IgD-negative memory B cell (primary cell): ENCODE measurements at regions not wholly inside any gene's neighbourhood (a gene's known extent, or its start where the extent isn't known, plus 50 kb on each side); places are given as distances from the start of the nearest gene placed in this dataset.

Experiments used
- H3K27ac Mint-ChIP-seq, 3 donors: one replicate each; pipeline ENCODE4 v1.8.0; 2020 to 2022; ENCODE audit warnings: mild to moderate bottlenecking in 3 of 3, mixed read lengths in 3 of 3, moderate library complexity in 1 of 3
- H3K27me3 Mint-ChIP-seq: one replicate; pipeline ENCODE4 v1.8.0; 2021; ENCODE audit warnings: mixed read lengths
- H3K36me3 Mint-ChIP-seq: one replicate; pipeline ENCODE4 v1.8.0; 2020; ENCODE audit warnings: mild to moderate bottlenecking, mixed read lengths
- H3K4me1 Mint-ChIP-seq, 3 donors: one replicate each; pipeline ENCODE4 v1.8.0; 2020 to 2022; ENCODE audit warnings: mixed read lengths in 3 of 3, mild to moderate bottlenecking in 1 of 3
- H3K4me3 Mint-ChIP-seq, 4 donors: one replicate each; pipeline ENCODE4 v1.8.0; 2020 to 2022; ENCODE audit warnings: mild to moderate bottlenecking in 4 of 4, mixed read lengths in 4 of 4, moderate library complexity in 3 of 4
- H3K9me3 Mint-ChIP-seq, 3 donors: one replicate each; pipeline ENCODE4 v1.8.0; 2020 to 2021; ENCODE audit warnings: mixed read lengths in 3 of 3, mild to moderate bottlenecking in 1 of 3

- H3K9me3 Mint-ChIP-seq = no peaks in the 10 kb centered on the region
- no peak overlapping the region for H3K4me3 Mint-ChIP-seq
- no peaks in the 10 kb centered on the region for H3K36me3 Mint-ChIP-seq
- H3K27ac Mint-ChIP-seq = no peak overlapping the region
- no peaks in the 10 kb centered on the region for H3K4me1 Mint-ChIP-seq
- peaks cover 4% of the 10 kb centered on the region for H3K27me3 Mint-ChIP-seq
Observed at GRCh38 chr5:90191352-90192045, 218.1 kb downstream of the CETN3 start.

- H3K27me3 Mint-ChIP-seq = peaks cover 1% of the 10 kb centered on the region
Observed at GRCh38 chr5:90185897-90186468, 223.6 kb downstream of the CETN3 start.

GRCh38 chr5:90184764-90185163 is 224.8 kb downstream of the CETN3 start:
- peaks cover 0 to 7% (median 0%) of the 10 kb centered on the region in 3 donors for H3K4me1 Mint-ChIP-seq
- peaks cover 2% of the 10 kb centered on the region for H3K36me3 Mint-ChIP-seq
- H3K27ac Mint-ChIP-seq = no peak overlapping the region
- H3K4me3 Mint-ChIP-seq = peak overlapping the region in 1 of 4 donors; percentile 22
- H3K9me3 Mint-ChIP-seq = no peaks in the 10 kb centered on the region
- peaks cover 1% of the 10 kb centered on the region for H3K27me3 Mint-ChIP-seq

More at GRCh38 chr5:90185897-90186468, 223.6 kb downstream of the CETN3 start:
- Mint-ChIP-seq H3K36me3 (peaks cover 2% of the 10 kb centered on the region), H3K27ac (no peak overlapping the region), H3K9me3 (no peaks in the 10 kb centered on the region), H3K4me3 (no peak overlapping the region), H3K4me1 (peaks cover 0 to 7% (median 0%) of the 10 kb centered on the region in 3 donors)

- H3K27me3 Mint-ChIP-seq = peaks cover 1% of the 10 kb centered on the region
- peaks cover 0 to 2% (median 0%) of the 10 kb centered on the region in 3 donors for H3K9me3 Mint-ChIP-seq
- no peak overlapping the region for H3K27ac Mint-ChIP-seq
- H3K36me3 Mint-ChIP-seq = peaks cover 2% of the 10 kb centered on the region
- H3K4me3 Mint-ChIP-seq = no peak overlapping the region
- peaks cover 0 to 7% (median 0%) of the 10 kb centered on the region in 3 donors for H3K4me1 Mint-ChIP-seq
Observed at GRCh38 chr5:90182726-90183125, 226.8 kb downstream of the CETN3 start.

GRCh38 chr5:90174236-90174635 is 235.3 kb downstream of the CETN3 start:
- Mint-ChIP-seq H3K4me3 (no peak overlapping the region), H3K4me1 (peaks cover 0 to 2% (median 0%) of the 10 kb centered on the region in 3 donors), H3K27ac (no peak overlapping the region), H3K27me3 (no peaks in the 10 kb centered on the region), H3K9me3 (peaks cover 0 to 4% (median 4%) of the 10 kb centered on the region in 3 donors), H3K36me3 (peaks cover 2% of the 10 kb centered on the region)

- Mint-ChIP-seq H3K9me3 (peaks cover 0 to 4% (median 4%) of the 10 kb centered on the region in 3 donors), H3K36me3 (peaks cover 2% of the 10 kb centered on the region), H3K27ac (no peak overlapping the region), H3K27me3 (no peaks in the 10 kb centered on the region), H3K4me3 (no peak overlapping the region), H3K4me1 (peaks cover 0 to 4% (median 0%) of the 10 kb centered on the region in 3 donors)
Observed at GRCh38 chr5:90173299-90174030, 236.1 kb downstream of the CETN3 start.

- Mint-ChIP-seq H3K4me1 (peaks cover 0 to 6% (median 0%) of the 10 kb centered on the region in 3 donors), H3K27me3 (no peaks in the 10 kb centered on the region), H3K36me3 (peaks cover 2% of the 10 kb centered on the region), H3K9me3 (peaks cover 0 to 2% (median 0%) of the 10 kb centered on the region in 3 donors), H3K27ac (no peak overlapping the region), H3K4me3 (no peak overlapping the region)
Observed at GRCh38 chr5:90171466-90171865, 238.1 kb downstream of the CETN3 start.

GRCh38 chr5:90170261-90170660 is 239.3 kb downstream of the CETN3 start:
- Mint-ChIP-seq H3K36me3 (no peaks in the 10 kb centered on the region), H3K27ac (no peak overlapping the region), H3K9me3 (no peaks in the 10 kb centered on the region), H3K27me3 (no peaks in the 10 kb centered on the region), H3K4me3 (no peak overlapping the region), H3K4me1 (peaks cover 0 to 6% (median 0%) of the 10 kb centered on the region in 3 donors)

- Mint-ChIP-seq H3K4me1 (peaks cover 0 to 6% (median 0%) of the 10 kb centered on the region in 3 donors), H3K9me3 (no peaks in the 10 kb centered on the region), H3K4me3 (no peak overlapping the region), H3K27ac (no peak overlapping the region), H3K27me3 (no peaks in the 10 kb centered on the region), H3K36me3 (no peaks in the 10 kb centered on the region)
Observed at GRCh38 chr5:90169078-90169477, 240.5 kb downstream of the CETN3 start.

- H3K9me3 Mint-ChIP-seq = no peaks in the 10 kb centered on the region
- peaks cover 0 to 6% (median 0%) of the 10 kb centered on the region in 3 donors for H3K4me1 Mint-ChIP-seq
- H3K4me3 Mint-ChIP-seq = peak overlapping the region in 1 of 4 donors; percentile 58
- no peaks in the 10 kb centered on the region for H3K36me3 Mint-ChIP-seq
- H3K27me3 Mint-ChIP-seq = no peaks in the 10 kb centered on the region
- no peak overlapping the region for H3K27ac Mint-ChIP-seq
Observed at GRCh38 chr5:90168399-90168798, 241.2 kb downstream of the CETN3 start.

- Mint-ChIP-seq H3K27me3 (no peaks in the 10 kb centered on the region), H3K9me3 (no peaks in the 10 kb centered on the region), H3K4me3 (no peak overlapping the region), H3K36me3 (no peaks in the 10 kb centered on the region), H3K4me1 (peaks cover 0 to 6% (median 0%) of the 10 kb centered on the region in 3 donors), H3K27ac (no peak overlapping the region)
Observed at GRCh38 chr5:90166816-90167215, 242.7 kb downstream of the CETN3 start.

GRCh38 chr5:90162324-90162723 is 247.2 kb downstream of the CETN3 start:
- H3K27me3 Mint-ChIP-seq = peaks cover 1% of the 10 kb centered on the region
- no peak overlapping the region for H3K27ac Mint-ChIP-seq
- H3K36me3 Mint-ChIP-seq = no peaks in the 10 kb centered on the region
- no peak overlapping the region for H3K4me3 Mint-ChIP-seq
- H3K9me3 Mint-ChIP-seq = no peaks in the 10 kb centered on the region
- peaks cover 0 to 3% (median 0%) of the 10 kb centered on the region in 3 donors for H3K4me1 Mint-ChIP-seq

GRCh38 chr5:90161414-90161813 is 248.1 kb downstream of the CETN3 start:
- Mint-ChIP-seq H3K36me3 (no peaks in the 10 kb centered on the region), H3K4me3 (no peak overlapping the region), H3K4me1 (peaks cover 0 to 3% (median 0%) of the 10 kb centered on the region in 3 donors), H3K27ac (no peak overlapping the region), H3K9me3 (no peaks in the 10 kb centered on the region), H3K27me3 (peaks cover 1% of the 10 kb centered on the region)

GRCh38 chr5:90158131-90158530 is 251.4 kb downstream of the CETN3 start:
- Mint-ChIP-seq H3K36me3 (no peaks in the 10 kb centered on the region), H3K4me3 (no peak overlapping the region), H3K9me3 (peaks cover 0 to 3% (median 0%) of the 10 kb centered on the region in 3 donors), H3K4me1 (peaks cover 0 to 3% (median 0%) of the 10 kb centered on the region in 3 donors), H3K27me3 (peaks cover 1% of the 10 kb centered on the region), H3K27ac (no peak overlapping the region)

GRCh38 chr5:90153031-90153430 is 256.5 kb downstream of the CETN3 start:
- Mint-ChIP-seq H3K4me3 (no peak overlapping the region), H3K4me1 (no peaks in the 10 kb centered on the region), H3K27me3 (peaks cover 2% of the 10 kb centered on the region), H3K36me3 (no peaks in the 10 kb centered on the region), H3K9me3 (peaks cover under 1 to 5% (median 3%) of the 10 kb centered on the region in 3 donors), H3K27ac (no peak overlapping the region)
